Astrocyte of the spinal cord (primary cell): ENCODE measurements at regions not wholly inside any gene's neighbourhood (a gene's known extent, or its start where the extent isn't known, plus 50 kb on each side); places are given as distances from the start of the nearest gene placed in this dataset.

Experiments
- DNase-seq: peaks from one replicate; pipeline ENCODE4 v3.0.0; 2011; ENCODE audit warnings: low read depth, low spot score
- H3K4me3 ChIP-seq: 2 replicates; pipeline ENCODE4 v1.5.1; 2011; ENCODE audit warnings: low read depth, mild to moderate bottlenecking, low read length, moderate library complexity
- CTCF ChIP-seq: IDR thresholded peaks from 2 replicates; pipeline ENCODE4 v1.5.1; 2012; ENCODE audit warnings: low read depth, mild to moderate bottlenecking, low read length, inconsistent platforms
- in situ Hi-C: cut with HindIII; loops from 2 replicates; pipeline ENCODE4 v1.10.0; 2017; ENCODE audit warnings: low sequenced_read_pairs

- in situ Hi-C loops: no loop called here
- no peak for DNase-seq
- no peak overlapping the region for H3K4me3 ChIP-seq
- TF ChIP-seq CTCF: no peak
These were observed 58.3 kb upstream of the MAGEB2 start for GRCh38 chrX:30156880-30157560.

GRCh38 chrX:30161043-30161442 lies 54.3 kb upstream of the MAGEB2 start:
- in situ Hi-C loops: no loop called here
- H3K4me3 ChIP-seq: no peak overlapping the region
- TF ChIP-seq CTCF: no peak
- DNase-seq: no peak
